ENCODE measurements at regions not wholly inside any gene's neighbourhood (a gene's known extent, or its start where the extent isn't known, plus 50 kb on each side); places are given as distances from the start of the nearest gene placed in this dataset.

- no peak for TF ChIP-seq CTCF (IDR thresholded peaks at IDR 0.05)
- no peak for TF ChIP-seq POLR2A (IDR thresholded peaks at IDR 0.05)
- Histone ChIP-seq H3K36me3 (replicated peaks in 1 of 2; ENCODE audit: insufficient read depth in 1 of 2, low read depth in 2 of 2) (no peaks in the 10 kb centered on the region), H3K9me3 (no peaks in the 10 kb centered on the region), H3K27ac (no peak overlapping the region), H3K4me3 (no peak overlapping the region), H3K4me1 (no peaks in the 10 kb centered on the region), H3K27me3 (peaks cover 0 to 3% of the 10 kb centered on the region in 2 donors)
- intact Hi-C loops (cut with DNase I): no loop called here
- ATAC-seq (no peak), DNase-seq (no peak)
- 44 to 49% methylated on average over 4 of the region's 4 CpGs for WGBS, 2 donors
Measured at GRCh38 chr5:174344335-174344734, 298.8 kb downstream of the NSG2 start.

GRCh38 chr5:174347183-174347582 lies 301.7 kb downstream of the NSG2 start:
- no peaks in the 10 kb centered on the region for H3K36me3 ChIP-seq (replicated peaks in 1 of 2; ENCODE audit: insufficient read depth in 1 of 2, low read depth in 2 of 2)
- no peaks in the 10 kb centered on the region for H3K9me3 ChIP-seq
- no peaks in the 10 kb centered on the region for H3K4me1 ChIP-seq
- intact Hi-C loops (cut with DNase I): no loop called here
- no peak overlapping the region for H3K27ac ChIP-seq
- H3K4me3 ChIP-seq: no peak overlapping the region
- no peak for DNase-seq
- TF ChIP-seq POLR2A (IDR thresholded peaks at IDR 0.05) (no peak), CTCF (IDR thresholded peaks at IDR 0.05) (no peak)
- 58 to 81% methylated on average over 1 of the region's 1 CpG for WGBS, 2 donors
- peaks cover 0 to 3% of the 10 kb centered on the region in 2 donors for H3K27me3 ChIP-seq
- ATAC-seq: no peak

GRCh38 chr5:174348311-174348981 lies 302.9 kb downstream of the NSG2 start:
- Histone ChIP-seq H3K27ac (no peak overlapping the region), H3K36me3 (replicated peaks in 1 of 2; ENCODE audit: insufficient read depth in 1 of 2, low read depth in 2 of 2) (no peaks in the 10 kb centered on the region), H3K4me3 (no peak overlapping the region), H3K27me3 (peaks cover 0 to 3% of the 10 kb centered on the region in 2 donors), H3K9me3 (no peaks in the 10 kb centered on the region), H3K4me1 (no peaks in the 10 kb centered on the region)
- intact Hi-C loops (cut with DNase I): no loop called here
- DNase-seq: no peak
- 47 to 58% methylated on average over 8 of the region's 8 CpGs for WGBS, 2 donors
- TF ChIP-seq POLR2A (IDR thresholded peaks at IDR 0.05) (no peak), CTCF (IDR thresholded peaks at IDR 0.05) (no peak)
- no peak for ATAC-seq

- Histone ChIP-seq H3K27ac (no peak overlapping the region), H3K9me3 (no peaks in the 10 kb centered on the region), H3K27me3 (no peaks in the 10 kb centered on the region), H3K4me3 (no peak overlapping the region), H3K4me1 (no peaks in the 10 kb centered on the region), H3K36me3 (replicated peaks in 1 of 2; ENCODE audit: insufficient read depth in 1 of 2, low read depth in 2 of 2) (no peaks in the 10 kb centered on the region)
- intact Hi-C loops (cut with DNase I): no loop called here
- 44 to 52% methylated on average over 4 of the region's 4 CpGs for whole genome bisulfite sequencing, 2 donors
- DNase-seq: no peak
- no peak for ATAC-seq
- TF ChIP-seq POLR2A (IDR thresholded peaks at IDR 0.05) (no peak), CTCF (IDR thresholded peaks at IDR 0.05) (no peak)
Measured at GRCh38 chr5:174352681-174353080, 307.2 kb downstream of the NSG2 start.

- no peak overlapping the region for H3K27ac ChIP-seq
- H3K9me3 ChIP-seq: no peaks in the 10 kb centered on the region
- H3K4me3 ChIP-seq: no peak overlapping the region
- no peaks in the 10 kb centered on the region for H3K36me3 ChIP-seq (replicated peaks in 1 of 2; ENCODE audit: insufficient read depth in 1 of 2, low read depth in 2 of 2)
- DNase-seq (no peak), ATAC-seq (no peak)
- no peaks in the 10 kb centered on the region for H3K4me1 ChIP-seq
- intact Hi-C loops (cut with DNase I): no loop called here
- no peaks in the 10 kb centered on the region for H3K27me3 ChIP-seq
- 0 to 60% methylated on average over 1 to 5 of the region's 5 CpGs for WGBS, 2 donors
- TF ChIP-seq CTCF (IDR thresholded peaks at IDR 0.05) (no peak), POLR2A (IDR thresholded peaks at IDR 0.05) (no peak)
Measured at GRCh38 chr5:174354571-174354970, 309.1 kb downstream of the NSG2 start.

All from body of pancreas (tissue), 4 donors.